Thoracic aorta (tissue), 2 donors: ENCODE measurements at regions not wholly inside any gene's neighbourhood (a gene's known extent, or its start where the extent isn't known, plus 50 kb on each side); places are given as distances from the start of the nearest gene placed in this dataset.
A peak's percentile ranks its signal among the peaks of the same experiment; 100 is the strongest.

Experiments used
- ATAC-seq: fragments of 150-250 bp; one replicate; pipeline ENCODE4 v1.8.0; 2017; ENCODE audit warnings: low read depth; ENCODE audit not compliant: insufficient number of reproducible peaks, low FRiP score
- DNase-seq: peaks from one replicate; pipeline ENCODE4 v3.0.0-alpha.2; 2020; ENCODE audit warnings: low spot score
- H3K27ac ChIP-seq, 2 donors: fragments of 200-600 bp; sonication (generic); 1 replicate in 1 of 2; 2 replicates in 1 of 2; pipeline ENCODE4 v1.5.1; 2016; ENCODE audit warnings: mild to moderate bottlenecking in 2 of 2, moderate library complexity in 2 of 2
- H3K27me3 ChIP-seq: fragments of 200-600 bp; sonication (generic); replicated peaks from 2 replicates; pipeline ENCODE4 v1.6.0; 2016; ENCODE audit warnings: mild to moderate bottlenecking; ENCODE audit not compliant: insufficient read depth
- H3K36me3 ChIP-seq: fragments of 200-600 bp; sonication (generic); one replicate; pipeline ENCODE4 v1.5.1; 2016
- H3K4me1 ChIP-seq, 2 donors: fragments of 200-600 bp; sonication (generic); 1 replicate in 1 of 2; 2 replicates in 1 of 2; pipeline versions ENCODE4 v1.5.1 to v1.6.0; 2016; ENCODE audit warnings: low read depth in 2 of 2, mild to moderate bottlenecking in 1 of 2; ENCODE audit not compliant: control insufficient read depth in 1 of 2
- H3K4me3 ChIP-seq: fragments of 200-600 bp; sonication (generic); 2 replicates; pipeline ENCODE4 v1.5.1; 2016; ENCODE audit warnings: mild to moderate bottlenecking
- H3K9me3 ChIP-seq: fragments of 200-600 bp; sonication (generic); 2 replicates; pipeline ENCODE4 v1.5.1; 2016
- CTCF ChIP-seq: fragments of 200-600 bp; sonication (generic); IDR thresholded peaks from one replicate; pipeline ENCODE4 v1.5.1; 2019; ENCODE audit warnings: antibody characterized with exemption

- H3K9me3 ChIP-seq, result no peaks in the 10 kb centered on the region
- no peak for TF ChIP-seq CTCF
- no peaks in the 10 kb centered on the region for H3K27me3 ChIP-seq
- no peak overlapping the region for H3K4me3 ChIP-seq
- DNase-seq, result no peak
- no peak overlapping the region for H3K27ac ChIP-seq
- no peaks in the 10 kb centered on the region for H3K4me1 ChIP-seq
- no peak for ATAC-seq
- H3K36me3 ChIP-seq, result no peaks in the 10 kb centered on the region
Measured at GRCh38 chr2:200230716-200231115, 75.8 kb upstream of the SPATS2L start.

- Histone ChIP-seq H3K4me1 (no peaks in the 10 kb centered on the region), H3K27me3 (no peaks in the 10 kb centered on the region), H3K27ac (no peak overlapping the region), H3K4me3 (no peak overlapping the region), H3K9me3 (no peaks in the 10 kb centered on the region), H3K36me3 (no peaks in the 10 kb centered on the region)
- DNase-seq, result no peak
- TF ChIP-seq CTCF, result no peak
- no peak for ATAC-seq
Measured at GRCh38 chr2:200235533-200235932, 71.0 kb upstream of the SPATS2L start.

GRCh38 chr2:200239216-200239615 lies 67.3 kb upstream of the SPATS2L start:
- TF ChIP-seq CTCF, result no peak
- no peaks in the 10 kb centered on the region for H3K9me3 ChIP-seq
- DNase-seq (no peak), ATAC-seq (no peak)
- peaks cover 3 to 12% of the 10 kb centered on the region in 2 donors for H3K4me1 ChIP-seq
- no peaks in the 10 kb centered on the region for H3K36me3 ChIP-seq
- H3K27me3 ChIP-seq, result no peaks in the 10 kb centered on the region
- no peak overlapping the region for H3K4me3 ChIP-seq
- H3K27ac ChIP-seq, result no peak overlapping the region

GRCh38 chr2:200242570-200242969 lies 63.9 kb upstream of the SPATS2L start:
- Histone ChIP-seq H3K36me3 (no peaks in the 10 kb centered on the region), H3K27me3 (no peaks in the 10 kb centered on the region), H3K4me3 (no peak overlapping the region), H3K9me3 (no peaks in the 10 kb centered on the region), H3K4me1 (peaks cover 3 to 13% of the 10 kb centered on the region in 2 donors), H3K27ac (no peak overlapping the region)
- TF ChIP-seq CTCF, result no peak
- no peak for DNase-seq
- no peak for ATAC-seq

- Histone ChIP-seq H3K4me3 (peak overlapping the region; percentile 50), H3K9me3 (no peaks in the 10 kb centered on the region), H3K36me3 (no peaks in the 10 kb centered on the region), H3K27ac (no peak overlapping the region), H3K27me3 (no peaks in the 10 kb centered on the region), H3K4me1 (peaks cover 3 to 13% of the 10 kb centered on the region in 2 donors)
- TF ChIP-seq CTCF, result no peak
- DNase-seq, result no peak
- ATAC-seq, result no peak
Measured at GRCh38 chr2:200243441-200243840, 63.1 kb upstream of the SPATS2L start.
